NT2/D1 (cell line): ENCODE measurements at regions not wholly inside any gene's neighbourhood (a gene's known extent, or its start where the extent isn't known, plus 50 kb on each side); places are given as distances from the start of the nearest gene placed in this dataset.

Experiments used
- DNase-seq: peaks from one replicate; pipeline ENCODE4 v3.0.0-alpha.2; 2011; ENCODE audit warnings: low read depth, low spot score
- H3K27me3 ChIP-seq: 2 replicates; pipeline ENCODE4 v1.6.0; 2011; ENCODE audit warnings: mild to moderate bottlenecking; ENCODE audit not compliant: insufficient read length, insufficient read depth
- H3K36me3 ChIP-seq: 2 replicates; pipeline ENCODE4 v1.6.1; 2011; ENCODE audit warnings: mild to moderate bottlenecking, low read length, mixed read lengths; ENCODE audit not compliant: insufficient read depth, insufficient read length
- H3K4me1 ChIP-seq: 2 replicates; pipeline ENCODE4 v1.5.1; 2011; ENCODE audit not compliant: insufficient read depth, insufficient read length
- H3K4me3 ChIP-seq: 2 replicates; pipeline ENCODE4 v1.5.1; 2011; ENCODE audit warnings: low read depth; ENCODE audit not compliant: insufficient read length
- H3K9ac ChIP-seq: 2 replicates; pipeline ENCODE4 v1.6.0; 2011; ENCODE audit warnings: low read depth; ENCODE audit not compliant: insufficient read length
- H3K9me3 ChIP-seq: 2 replicates; pipeline ENCODE4 v1.5.1; 2011; ENCODE audit warnings: mild to moderate bottlenecking, low read length; ENCODE audit not compliant: insufficient read depth
- SUZ12 ChIP-seq: IDR thresholded peaks from 2 replicates; pipeline ENCODE4 v1.6.1; 2011; ENCODE audit not compliant: insufficient read length, insufficient read depth; ENCODE audit errors: extremely low read depth
- YY1 ChIP-seq: IDR thresholded peaks from 2 replicates; pipeline ENCODE4 v1.6.1; 2011; ENCODE audit not compliant: insufficient read length, insufficient read depth
- ZNF274 ChIP-seq: IDR thresholded peaks from 2 replicates; pipeline ENCODE4 v1.6.1; 2011; ENCODE audit warnings: mild to moderate bottlenecking, low read depth, low read length

DNA sequence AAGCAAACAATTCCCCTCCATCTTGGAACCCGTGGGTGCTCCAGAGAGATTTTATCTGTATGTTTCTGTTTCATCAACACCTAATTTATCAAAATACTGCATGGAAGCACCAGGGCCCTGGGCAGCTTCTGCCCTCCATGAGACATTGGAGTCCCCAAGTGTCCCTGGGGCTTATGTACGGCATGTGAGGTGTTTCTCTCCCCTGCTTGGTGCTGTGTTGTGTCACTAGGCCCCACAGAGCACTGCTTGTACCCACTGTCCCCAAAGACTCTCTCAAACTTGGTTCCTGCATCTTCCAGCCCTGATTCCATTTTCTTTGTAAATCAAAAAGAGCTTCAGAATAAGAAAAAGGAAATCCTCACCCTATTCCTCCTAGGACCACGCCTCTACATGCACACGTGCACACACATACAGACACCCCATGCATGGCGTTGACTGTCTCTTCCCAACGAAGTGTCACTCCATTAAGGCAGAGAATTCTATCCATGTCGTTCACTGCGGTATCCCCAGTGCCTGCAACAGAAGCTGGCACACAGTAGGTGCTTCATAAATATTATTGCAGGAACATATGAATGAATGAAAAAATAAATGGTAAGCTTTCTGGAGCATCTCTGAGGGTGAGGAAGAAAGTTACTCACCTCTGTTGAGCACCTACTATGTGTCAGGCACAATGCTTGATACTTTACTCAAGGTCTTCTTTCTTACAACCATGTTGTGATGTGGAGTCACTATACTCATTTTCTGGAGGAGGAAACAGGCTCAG is 191.6 kb downstream of the DICER1 start:
- Histone ChIP-seq H3K27me3 (no peaks in the 10 kb centered on the region), H3K9ac (no peak overlapping the region), H3K9me3 (no peaks in the 10 kb centered on the region), H3K4me3 (no peak overlapping the region), H3K4me1 (peaks cover 2% of the 10 kb centered on the region), H3K36me3 (no peaks in the 10 kb centered on the region)
- TF ChIP-seq YY1 (no peak), SUZ12 (no peak)
- no peak for DNase-seq

DNA sequence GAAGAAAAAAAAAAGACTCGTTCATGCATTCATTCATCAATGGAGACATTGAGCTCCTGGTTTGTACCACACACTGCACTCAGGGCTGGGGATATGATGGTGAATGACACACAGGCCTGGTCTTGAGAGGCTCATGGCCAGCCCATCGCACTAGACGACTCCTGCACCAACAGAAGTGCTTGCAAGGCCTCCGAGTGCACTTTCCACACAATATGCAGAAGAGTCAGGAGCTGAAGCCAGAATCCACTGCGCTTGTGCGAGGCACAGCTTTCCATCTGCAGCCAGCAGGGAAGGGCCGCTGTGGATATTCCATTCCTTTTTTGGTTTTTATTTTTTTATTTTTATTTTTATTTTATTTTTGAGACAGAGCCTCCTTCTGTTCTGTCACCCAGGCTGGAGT is 192.4 kb downstream of the DICER1 start:
- TF ChIP-seq SUZ12, result no peak
- TF ChIP-seq YY1, result no peak
- H3K27me3 ChIP-seq, result no peaks in the 10 kb centered on the region
- H3K4me3 ChIP-seq, result no peak overlapping the region
- no peaks in the 10 kb centered on the region for H3K9me3 ChIP-seq
- H3K36me3 ChIP-seq, result no peaks in the 10 kb centered on the region
- peaks cover 2% of the 10 kb centered on the region for H3K4me1 ChIP-seq
- no peak overlapping the region for H3K9ac ChIP-seq
- no peak for DNase-seq

DNA sequence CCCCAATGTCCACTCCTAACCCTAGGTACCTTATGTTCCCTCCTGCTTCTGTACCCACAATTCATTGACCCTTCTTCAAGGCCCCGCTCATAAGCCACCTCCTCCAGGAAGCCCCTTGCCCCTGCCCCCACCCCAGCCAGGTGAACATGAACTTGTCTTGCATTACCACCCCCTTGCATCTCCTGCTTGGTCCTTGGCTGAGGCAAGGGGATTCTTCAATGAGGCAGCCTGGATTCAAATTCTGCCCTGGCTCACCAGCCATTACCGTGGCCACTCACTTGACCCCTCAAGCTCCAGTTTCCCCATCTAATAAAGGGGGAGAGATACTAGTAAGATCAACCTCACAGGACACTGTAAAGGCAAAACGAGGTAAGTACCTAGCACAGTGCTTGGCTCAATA is 193.1 kb downstream of the DICER1 start:
- Histone ChIP-seq H3K4me3 (no peak overlapping the region), H3K9me3 (no peaks in the 10 kb centered on the region), H3K9ac (no peak overlapping the region), H3K27me3 (no peaks in the 10 kb centered on the region), H3K4me1 (peaks cover 2% of the 10 kb centered on the region), H3K36me3 (no peaks in the 10 kb centered on the region)
- TF ChIP-seq ZNF274 (no peak), YY1 (no peak), SUZ12 (no peak)
- DNase-seq, result no peak

DNA sequence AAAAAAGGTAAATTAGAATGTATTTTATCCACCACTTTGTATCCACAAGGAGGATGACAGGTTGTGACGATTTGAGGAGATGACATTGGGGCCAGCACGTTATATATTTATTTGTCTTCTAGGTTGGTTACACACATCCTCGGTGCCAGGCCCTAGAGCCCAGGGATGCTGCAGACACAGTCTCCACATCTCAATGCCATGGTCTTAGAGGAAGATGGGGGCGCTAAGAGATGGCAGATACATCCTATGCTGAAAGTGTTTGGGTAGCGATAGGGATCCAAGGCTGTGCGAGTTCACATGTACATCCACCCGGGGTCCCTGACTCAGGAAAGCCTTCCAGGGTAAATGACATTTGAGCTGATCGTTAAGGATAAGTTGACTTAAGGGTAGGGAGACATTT is 193.1 kb upstream of the GSC start:
- DNase-seq, result no peak
- no peak for TF ChIP-seq ZNF274
- H3K27me3 ChIP-seq, result no peaks in the 10 kb centered on the region
- peaks cover 2% of the 10 kb centered on the region for H3K4me1 ChIP-seq
- no peak overlapping the region for H3K4me3 ChIP-seq
- no peaks in the 10 kb centered on the region for H3K36me3 ChIP-seq
- H3K9ac ChIP-seq, result no peak overlapping the region
- H3K9me3 ChIP-seq, result no peaks in the 10 kb centered on the region

DNA sequence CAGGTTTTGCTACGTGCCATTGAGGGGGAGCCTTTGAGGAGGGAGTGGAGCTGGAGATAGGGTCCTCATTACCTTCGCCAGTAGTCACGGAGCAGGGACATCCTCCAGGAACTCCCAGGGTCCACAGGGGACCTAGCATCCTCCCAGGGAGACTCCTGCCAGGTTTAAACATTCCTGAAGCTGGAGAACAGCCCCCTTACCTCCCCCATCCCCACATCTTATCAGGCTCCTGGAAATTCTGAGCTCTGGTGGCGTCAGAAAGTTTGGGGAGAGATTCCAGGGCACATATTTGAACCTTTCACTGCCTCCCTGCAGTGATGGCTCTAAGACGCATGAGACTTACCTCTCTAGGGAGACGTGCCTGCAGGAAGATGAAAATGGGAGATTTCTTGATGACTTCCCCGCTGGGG is 192.3 kb upstream of the GSC start:
- H3K9me3 ChIP-seq, result no peaks in the 10 kb centered on the region
- H3K4me3 ChIP-seq, result no peak overlapping the region
- H3K9ac ChIP-seq, result no peak overlapping the region
- H3K4me1 ChIP-seq, result peaks cover 2% of the 10 kb centered on the region
- TF ChIP-seq YY1 (no peak), ZNF274 (no peak), SUZ12 (no peak)
- DNase-seq, result no peak
- H3K36me3 ChIP-seq, result no peaks in the 10 kb centered on the region
- H3K27me3 ChIP-seq, result no peaks in the 10 kb centered on the region

DNA sequence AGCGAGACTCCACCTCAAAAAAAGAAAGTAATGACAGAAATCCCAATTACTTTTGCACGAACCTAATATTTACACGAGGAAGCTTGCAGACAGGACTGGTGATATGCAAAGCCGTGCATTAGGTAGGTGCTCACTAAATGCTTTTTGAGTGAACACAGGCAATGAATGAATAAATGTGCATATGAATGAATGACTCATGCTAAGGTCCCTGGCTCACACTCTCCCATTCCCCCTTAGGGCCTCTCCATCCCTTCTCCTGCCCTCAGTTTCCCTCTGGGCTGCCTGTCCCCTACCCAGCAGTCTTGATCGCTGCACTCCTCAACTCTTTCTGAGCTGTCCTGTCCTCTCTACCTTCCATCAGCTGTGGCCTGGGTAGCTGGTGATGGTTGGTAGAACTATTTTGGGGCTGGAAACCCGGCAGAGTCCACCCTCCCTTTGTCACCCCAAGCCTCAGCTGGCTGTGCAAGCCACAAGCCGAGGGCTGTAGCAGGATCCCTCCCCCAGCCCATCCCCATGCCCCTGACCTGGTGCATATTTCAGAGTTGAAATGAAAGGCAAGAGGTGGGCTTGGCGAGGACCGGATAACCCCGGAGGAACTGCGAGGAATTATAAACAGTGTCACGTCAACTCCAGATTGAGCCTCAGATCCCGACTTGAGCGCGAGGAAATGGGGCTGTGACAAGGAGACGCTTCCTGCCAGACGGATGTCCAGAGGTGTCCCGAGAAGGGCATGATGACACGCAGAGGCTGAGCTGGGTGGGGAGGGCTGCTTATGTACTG is 191.7 kb upstream of the GSC start:
- DNase-seq, result no peak
- Histone ChIP-seq H3K27me3 (no peaks in the 10 kb centered on the region), H3K9me3 (no peaks in the 10 kb centered on the region), H3K36me3 (no peaks in the 10 kb centered on the region), H3K4me3 (no peak overlapping the region), H3K4me1 (peaks cover 2% of the 10 kb centered on the region), H3K9ac (no peak overlapping the region)
- TF ChIP-seq ZNF274 (no peak), SUZ12 (no peak), YY1 (no peak)

DNA sequence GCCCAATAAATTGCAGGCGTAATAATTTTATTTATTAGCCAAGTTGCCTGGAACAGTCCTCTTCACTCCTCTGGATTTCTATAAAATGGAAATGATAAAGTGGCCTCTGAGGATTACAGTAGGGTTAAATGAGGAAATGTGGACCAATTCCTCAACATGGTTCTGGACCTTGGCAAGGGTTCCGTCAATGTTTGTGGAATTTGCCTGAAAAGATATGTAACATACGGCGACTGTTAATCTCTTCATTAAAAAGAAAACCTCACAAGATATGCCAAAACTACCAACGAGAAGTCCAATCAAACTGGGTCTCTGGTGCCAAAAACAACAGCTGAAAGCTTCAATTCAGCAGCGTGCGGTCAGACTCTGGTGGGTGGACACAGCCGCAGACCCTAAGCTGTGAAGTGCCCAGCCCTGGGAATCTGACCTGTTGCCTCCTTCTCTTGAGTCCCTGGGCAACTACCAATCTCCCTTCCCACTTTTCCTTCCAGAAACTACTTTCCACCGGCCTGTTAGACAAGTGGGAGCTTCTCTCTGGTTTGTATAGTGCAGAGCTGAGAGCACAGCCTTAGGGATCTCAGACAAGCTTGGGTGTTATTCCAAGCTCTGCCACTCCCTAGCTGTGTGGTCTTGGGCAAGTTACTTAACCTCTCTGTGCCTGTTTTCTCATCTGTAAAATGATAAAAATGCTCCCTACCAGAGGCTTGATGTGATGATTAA is 190.5 kb upstream of the GSC start:
- DNase-seq, result no peak
- Histone ChIP-seq H3K36me3 (no peaks in the 10 kb centered on the region), H3K9ac (no peak overlapping the region), H3K9me3 (no peaks in the 10 kb centered on the region), H3K4me3 (no peak overlapping the region), H3K4me1 (peaks cover 2% of the 10 kb centered on the region), H3K27me3 (no peaks in the 10 kb centered on the region)
- TF ChIP-seq YY1 (no peak), SUZ12 (no peak), ZNF274 (no peak)
